ENCODE measurements at regions not wholly inside any gene's neighbourhood (a gene's known extent, or its start where the extent isn't known, plus 50 kb on each side); places are given as distances from the start of the nearest gene placed in this dataset.

DNA sequence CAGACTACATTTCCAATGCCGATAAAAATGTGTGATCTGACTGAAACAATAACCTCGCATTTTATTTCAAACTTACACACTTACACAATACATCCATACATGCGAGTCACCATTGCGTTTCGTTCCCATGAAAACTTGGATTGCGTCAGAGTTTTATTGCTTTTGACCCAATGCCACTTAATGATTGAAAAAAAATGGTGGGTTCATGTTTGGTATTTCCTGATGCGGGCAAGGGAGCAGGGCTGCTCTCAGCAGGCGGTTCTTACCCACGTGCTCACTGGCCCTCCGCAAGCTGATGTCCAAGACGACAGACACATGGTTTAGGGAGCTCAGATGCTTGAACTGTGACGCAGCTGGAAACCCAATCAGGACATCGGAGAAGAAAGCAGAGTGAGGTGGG is 281.0 kb upstream of the SULF2 start:
- H3K4me3 ChIP-seq (ENCODE audit: low read depth, low read length, poor library complexity, severe bottlenecking): no peak overlapping the region
- TF ChIP-seq CTCF (conservative IDR thresholded peaks at IDR 0.05; ENCODE audit: low read depth, low read length) (no peak), EZH2 (IDR thresholded peaks at IDR 0.05; ENCODE audit: borderline replicate concordance, low read depth, low read length, poor library complexity, severe bottlenecking) (no peak)
- BruUV-seq (replicated peaks): no TSS peak
- intact Hi-C loops (cut with micrococcal nuclease; ENCODE audit: unreplicated experiment): no loop called here
- no peaks in the 10 kb centered on the region for H3K4me1 ChIP-seq (ENCODE audit: insufficient read depth, low read length, poor library complexity, severe bottlenecking)
- ChIA-PET POLR2A (ENCODE audit: low non-redundant PET) (no interaction called here), CTCF (no interaction called here)
- H3K27me3 ChIP-seq (replicated peaks; ENCODE audit: insufficient read depth, low read depth, low read length, poor library complexity): peaks cover 9% of the 10 kb centered on the region
- peak; percentile 10 for DNase-seq (ENCODE audit: low spot score)
- H3K27ac ChIP-seq (ENCODE audit: low read depth, low read length, poor library complexity, severe bottlenecking): no peak overlapping the region
- no peaks in the 10 kb centered on the region for H3K9me3 ChIP-seq (ENCODE audit: low read depth, low read length, poor library complexity, severe bottlenecking)
- H3K36me3 ChIP-seq (ENCODE audit: insufficient read depth, low read length, poor library complexity, severe bottlenecking): no peaks in the 10 kb centered on the region

DNA sequence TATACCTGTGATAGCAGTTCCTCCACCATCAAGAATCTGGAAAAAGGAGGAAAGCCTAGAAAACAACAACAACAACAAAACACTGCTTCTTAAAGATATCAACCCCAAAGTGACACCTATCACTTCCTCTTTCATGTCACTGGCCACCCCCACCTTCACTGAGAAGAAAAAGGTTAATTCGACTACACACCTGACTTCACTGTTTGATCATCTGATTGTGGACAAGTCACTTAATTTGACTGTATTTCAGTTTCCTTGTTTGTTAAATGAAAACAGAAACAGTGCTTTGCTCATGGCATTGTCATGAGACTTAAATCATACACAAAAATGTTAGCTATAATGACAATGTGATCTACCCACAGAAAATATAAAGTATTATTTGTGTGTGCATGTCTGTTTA is 280.6 kb upstream of the SULF2 start:
- intact Hi-C loops (cut with micrococcal nuclease; ENCODE audit: unreplicated experiment): no loop called here
- DNase-seq (ENCODE audit: low spot score): no peak
- Histone ChIP-seq H3K36me3 (ENCODE audit: insufficient read depth, low read length, poor library complexity, severe bottlenecking) (no peaks in the 10 kb centered on the region), H3K27me3 (replicated peaks; ENCODE audit: insufficient read depth, low read depth, low read length, poor library complexity) (peaks cover 7% of the 10 kb centered on the region), H3K4me3 (ENCODE audit: low read depth, low read length, poor library complexity, severe bottlenecking) (no peak overlapping the region), H3K27ac (ENCODE audit: low read depth, low read length, poor library complexity, severe bottlenecking) (no peak overlapping the region), H3K9me3 (ENCODE audit: low read depth, low read length, poor library complexity, severe bottlenecking) (no peaks in the 10 kb centered on the region), H3K4me1 (ENCODE audit: insufficient read depth, low read length, poor library complexity, severe bottlenecking) (no peaks in the 10 kb centered on the region)
- BruUV-seq (replicated peaks): no TSS peak
- CTCF ChIA-PET: no interaction called here
- POLR2A ChIA-PET (ENCODE audit: low non-redundant PET): no interaction called here
- TF ChIP-seq CTCF (conservative IDR thresholded peaks at IDR 0.05; ENCODE audit: low read depth, low read length) (no peak), EZH2 (IDR thresholded peaks at IDR 0.05; ENCODE audit: borderline replicate concordance, low read depth, low read length, poor library complexity, severe bottlenecking) (no peak)

DNA sequence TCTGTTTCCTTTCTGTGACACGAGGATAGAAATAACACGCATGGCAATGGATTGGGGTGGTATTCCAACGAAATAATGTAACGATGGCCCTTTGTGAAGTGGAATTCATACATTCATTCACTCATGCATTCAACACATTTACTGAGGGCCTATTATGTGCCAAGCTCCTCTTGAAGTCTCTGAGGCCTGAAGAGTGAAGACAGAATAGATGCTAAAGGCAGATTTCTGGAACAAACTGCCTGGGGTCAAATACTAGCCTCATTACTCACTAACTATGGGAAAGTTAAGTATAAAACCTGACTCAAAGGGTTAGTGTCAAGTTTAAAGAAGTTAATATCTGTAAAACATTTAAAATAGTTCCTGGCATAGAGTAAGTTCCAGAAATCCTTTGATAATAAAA is 279.6 kb upstream of the SULF2 start:
- CTCF ChIA-PET: no interaction called here
- no peak for TF ChIP-seq CTCF (conservative IDR thresholded peaks at IDR 0.05; ENCODE audit: low read depth, low read length)
- TF ChIP-seq EZH2 (IDR thresholded peaks at IDR 0.05; ENCODE audit: borderline replicate concordance, low read depth, low read length, poor library complexity, severe bottlenecking): no peak
- H3K36me3 ChIP-seq (ENCODE audit: insufficient read depth, low read length, poor library complexity, severe bottlenecking): no peaks in the 10 kb centered on the region
- H3K4me3 ChIP-seq (ENCODE audit: low read depth, low read length, poor library complexity, severe bottlenecking): no peak overlapping the region
- no peak for DNase-seq (ENCODE audit: low spot score)
- no peaks in the 10 kb centered on the region for H3K27me3 ChIP-seq (replicated peaks; ENCODE audit: insufficient read depth, low read depth, low read length, poor library complexity)
- no peaks in the 10 kb centered on the region for H3K4me1 ChIP-seq (ENCODE audit: insufficient read depth, low read length, poor library complexity, severe bottlenecking)
- POLR2A ChIA-PET (ENCODE audit: low non-redundant PET): no interaction called here
- intact Hi-C loops (cut with micrococcal nuclease; ENCODE audit: unreplicated experiment): no loop called here
- no TSS peak for BruUV-seq (replicated peaks)
- H3K27ac ChIP-seq (ENCODE audit: low read depth, low read length, poor library complexity, severe bottlenecking): no peak overlapping the region
- H3K9me3 ChIP-seq (ENCODE audit: low read depth, low read length, poor library complexity, severe bottlenecking): no peaks in the 10 kb centered on the region

Data from A673 (cell line).